Uterus (tissue), 2 donors: ENCODE measurements at regions not wholly inside any gene's neighbourhood (a gene's known extent, or its start where the extent isn't known, plus 50 kb on each side); places are given as distances from the start of the nearest gene placed in this dataset.

Experiments
- CTCF ChIP-seq, 4 experiments: fragments of 200-600 bp in 2 of 4; fragments of 450-650 bp in 2 of 4; sonication (generic) in 2 of 4; IDR thresholded peaks; one replicate each; pipeline ENCODE4 v1.5.1; 2016 to 2019; ENCODE audit warnings: antibody characterized with exemption in 4 of 4, mild to moderate bottlenecking in 2 of 4, moderate library complexity in 1 of 4
- POLR2A ChIP-seq, 2 donors: fragments of 450-650 bp; IDR thresholded peaks; one replicate each; pipeline ENCODE4 v1.6.1; 2016; ENCODE audit warnings: antibody characterized with exemption in 2 of 2, mild to moderate bottlenecking in 1 of 2, moderate library complexity in 1 of 2

GRCh38 chr18:78368726-78369125 lies 610.9 kb upstream of the SALL3 start:
- no peak for TF ChIP-seq CTCF (IDR thresholded peaks at IDR 0.05)
- no peak for TF ChIP-seq POLR2A (IDR thresholded peaks at IDR 0.05)
